CD1c-positive myeloid dendritic cell (primary cell): ENCODE measurements at regions not wholly inside any gene's neighbourhood (a gene's known extent, or its start where the extent isn't known, plus 50 kb on each side); places are given as distances from the start of the nearest gene placed in this dataset.
"Not testable (repeated sequence)": the region's sequence is repeated elsewhere in the genome, so short reads cannot be mapped to it uniquely, and the experiment has no call there.

Experiments
- DNase-seq: peaks from one replicate; pipeline ENCODE4 v3.0.0-alpha.2; 2016; ENCODE audit errors: extremely low spot score

GRCh38 chr14:105581551-105582341 is 55.4 kb downstream of the TMEM121 start:
- DNase-seq: no peak

GRCh38 chr14:105582639-105583038 is 56.3 kb downstream of the TMEM121 start:
- DNase-seq: no peak

- DNase-seq: not testable (repeated sequence)
Observed at GRCh38 chr14:105583914-105584313, 57.5 kb downstream of the TMEM121 start.

- DNase-seq: not testable (repeated sequence)
Observed at GRCh38 chr14:105585290-105585689, 58.9 kb downstream of the TMEM121 start.

DNA sequence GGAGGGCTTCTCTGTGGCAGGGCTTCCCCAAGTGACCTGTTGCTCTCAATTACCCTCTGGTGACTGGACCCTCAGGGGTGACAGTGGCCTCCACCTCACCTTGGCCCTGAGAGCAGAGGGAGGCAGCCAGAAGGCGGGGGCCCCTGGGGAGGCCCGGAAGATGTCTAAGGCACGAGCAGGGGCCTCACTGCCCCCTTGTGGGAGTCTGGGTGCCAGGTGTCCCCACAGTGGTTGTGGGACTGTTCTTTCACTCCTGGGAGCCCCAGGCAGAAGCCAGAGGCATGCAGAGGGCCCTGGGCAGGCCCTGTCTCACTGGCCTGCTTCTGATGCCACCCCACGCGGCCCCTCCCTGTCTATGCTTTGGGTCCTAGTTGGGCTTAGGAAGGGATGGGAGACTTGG is 59.3 kb downstream of the TMEM121 start:
- not testable (repeated sequence) for DNase-seq

DNA sequence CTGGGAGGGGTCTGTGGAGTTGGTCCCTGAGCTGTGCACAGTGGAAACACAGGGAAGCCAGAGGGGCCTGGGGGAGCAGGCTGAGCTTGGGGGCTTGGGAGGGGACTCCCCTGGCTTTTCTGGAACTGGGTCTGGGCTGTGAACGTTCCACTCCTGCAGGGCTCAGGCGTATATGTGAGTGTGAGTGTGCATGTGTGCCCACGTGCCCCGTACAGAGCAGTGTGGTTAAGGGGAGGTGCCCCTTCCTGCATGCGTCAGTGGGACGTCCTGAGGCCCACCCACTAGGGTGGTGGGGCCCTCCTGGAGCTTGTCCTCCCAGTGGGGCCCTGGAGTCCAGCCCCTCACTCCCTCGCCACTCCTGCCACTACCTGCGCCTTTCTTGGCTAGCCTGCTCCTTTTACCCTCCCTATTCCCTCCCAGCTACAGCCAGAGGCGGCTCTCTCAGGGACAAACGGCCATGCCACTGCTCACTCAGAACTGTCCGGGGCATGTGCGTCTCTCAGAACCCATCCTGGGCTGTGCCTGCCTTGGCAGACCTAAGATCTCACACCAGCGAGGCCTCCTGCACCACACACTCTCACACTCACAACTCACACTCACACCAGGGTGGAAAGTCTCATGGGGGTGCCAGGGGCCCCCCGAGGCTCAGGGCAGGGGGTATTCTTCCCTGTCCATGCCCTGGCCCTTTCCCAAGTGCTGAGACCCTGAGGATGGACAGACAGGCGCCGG is 59.9 kb downstream of the TMEM121 start:
- DNase-seq: not testable (repeated sequence)

DNA sequence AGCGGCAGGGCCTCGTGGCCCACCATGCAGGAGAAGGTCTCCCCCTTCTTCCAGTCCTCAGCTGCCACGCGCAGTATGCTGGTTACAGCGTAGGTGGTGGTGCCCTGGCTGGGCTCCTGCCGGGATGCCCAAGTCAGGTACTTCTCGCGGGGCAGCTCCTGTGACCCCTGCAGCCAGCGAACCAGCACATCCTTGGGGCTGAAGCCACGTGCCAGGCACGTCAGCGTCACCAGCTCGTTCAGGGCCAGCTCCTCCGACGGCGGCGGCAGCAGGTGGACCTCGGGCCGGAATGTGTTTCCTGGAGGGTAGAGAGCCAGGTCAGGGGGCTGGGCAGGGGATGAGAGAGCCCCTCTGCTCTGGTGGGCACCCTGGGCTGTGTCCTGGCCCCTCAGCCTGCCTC is 60.7 kb downstream of the TMEM121 start:
- not testable (repeated sequence) for DNase-seq

DNA sequence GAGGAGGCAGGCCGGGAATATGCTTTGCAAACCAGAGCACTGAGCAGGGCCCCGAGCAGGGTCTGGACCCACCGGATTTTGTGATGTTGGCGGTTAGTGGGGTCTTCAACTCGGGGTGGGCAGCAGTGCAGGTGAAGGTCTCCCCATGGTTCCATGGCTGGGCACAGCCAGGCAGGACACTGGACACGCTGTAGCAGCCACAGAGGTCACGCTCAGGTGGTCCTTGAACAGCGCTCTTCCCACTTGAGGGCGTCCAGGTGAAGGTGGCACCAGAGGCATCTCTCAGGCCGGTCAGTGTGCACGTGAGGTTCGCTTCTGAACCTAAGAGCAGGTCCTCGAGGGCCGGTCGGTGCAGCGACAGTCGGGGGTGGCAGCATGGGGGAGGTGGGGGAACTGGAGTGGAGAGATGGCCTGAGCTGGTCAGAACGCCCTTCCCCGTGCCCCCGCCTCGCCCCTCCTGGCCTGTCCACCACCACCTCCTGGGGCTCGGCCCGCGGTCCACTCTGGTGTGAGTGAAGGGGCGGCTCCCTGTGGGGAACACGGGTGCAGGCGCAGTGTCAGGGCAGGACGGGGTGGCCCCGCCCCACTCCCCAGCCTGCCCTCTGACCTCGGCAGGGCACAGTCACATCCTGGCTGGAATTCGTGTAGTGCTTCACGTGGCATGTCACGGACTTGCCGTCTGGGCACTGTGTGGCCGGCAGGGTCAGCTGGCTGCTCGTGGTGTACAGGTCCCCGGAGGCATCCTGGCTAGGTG is 61.3 kb downstream of the TMEM121 start:
- not testable (repeated sequence) for DNase-seq

- DNase-seq: no peak
Observed at GRCh38 chr14:105588236-105588860, 62.0 kb downstream of the TMEM121 start.

DNA sequence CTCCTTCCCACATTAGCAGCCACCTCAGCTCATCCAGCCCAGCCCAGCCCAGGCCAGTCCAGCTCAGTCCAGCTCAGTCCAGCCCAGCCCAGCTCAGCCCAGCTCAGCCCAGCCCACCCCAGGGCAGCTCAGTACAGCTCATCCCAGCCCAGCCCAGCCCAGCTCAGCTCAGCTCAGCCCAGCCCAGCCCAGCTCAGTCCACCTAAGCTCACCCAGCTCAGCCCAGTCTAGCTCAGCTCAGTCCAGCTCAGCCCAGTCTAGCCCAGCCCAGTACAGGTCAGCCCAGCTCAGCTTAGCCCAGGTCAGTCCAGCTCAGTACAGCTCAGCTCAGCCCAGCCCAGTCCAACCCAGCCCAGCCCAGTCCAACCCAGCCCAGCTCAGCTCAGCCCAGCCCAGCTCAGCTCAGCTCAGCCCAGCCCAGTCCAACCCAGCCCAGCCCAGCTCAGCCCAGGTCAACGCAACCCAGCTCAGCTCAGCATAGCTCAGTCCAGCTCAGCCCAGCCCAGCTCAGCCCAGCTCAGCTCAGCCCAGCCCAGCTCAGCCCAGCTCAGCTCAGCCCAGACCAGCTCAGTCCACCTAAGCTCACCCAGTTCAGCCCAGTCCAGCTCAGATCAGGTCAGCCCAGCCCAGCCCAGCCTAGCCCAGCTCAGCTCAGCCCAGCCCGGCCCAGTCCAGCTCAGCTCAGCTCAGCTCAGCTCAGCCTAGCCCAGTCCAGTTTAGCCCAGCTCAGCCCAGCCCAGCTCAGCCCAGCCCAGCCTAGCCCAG is 63.0 kb downstream of the TMEM121 start:
- DNase-seq: no peak

DNA sequence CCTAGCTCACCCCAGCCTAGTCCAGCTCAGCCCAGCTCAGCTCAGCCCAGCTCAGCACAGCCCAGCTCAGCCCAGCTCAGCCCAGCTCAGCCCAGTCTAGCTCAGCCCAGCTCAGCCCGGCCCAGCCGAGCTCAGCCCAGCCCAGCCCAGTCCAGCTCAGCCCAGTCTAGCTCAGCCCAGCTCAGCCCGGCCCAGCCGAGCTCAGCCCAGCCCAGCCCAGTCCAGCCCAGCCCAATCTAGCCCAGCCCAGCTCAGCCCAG is 63.5 kb downstream of the TMEM121 start:
- DNase-seq: not testable (repeated sequence)

DNA sequence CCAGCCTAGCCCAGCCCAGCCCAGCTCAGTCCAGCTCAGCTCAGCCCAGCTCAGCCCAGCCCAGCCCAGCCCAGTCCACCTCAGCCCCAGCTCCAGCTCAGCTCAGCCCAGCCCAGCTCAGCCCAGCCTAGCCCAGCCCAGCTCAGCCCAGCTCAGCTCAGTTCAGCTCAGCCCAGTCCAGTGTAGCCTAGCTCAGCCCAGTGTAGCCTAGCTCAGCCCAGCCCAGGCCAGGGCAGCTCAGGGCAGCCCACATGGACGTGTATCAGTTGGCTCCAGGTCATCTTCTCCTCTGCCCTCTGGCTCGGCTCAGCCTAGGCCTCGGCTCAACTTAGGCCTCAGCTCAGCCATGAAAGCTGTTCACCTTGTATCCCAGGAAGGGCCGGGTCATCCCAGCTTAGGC is 64.7 kb downstream of the TMEM121 start:
- DNase-seq: no peak

DNA sequence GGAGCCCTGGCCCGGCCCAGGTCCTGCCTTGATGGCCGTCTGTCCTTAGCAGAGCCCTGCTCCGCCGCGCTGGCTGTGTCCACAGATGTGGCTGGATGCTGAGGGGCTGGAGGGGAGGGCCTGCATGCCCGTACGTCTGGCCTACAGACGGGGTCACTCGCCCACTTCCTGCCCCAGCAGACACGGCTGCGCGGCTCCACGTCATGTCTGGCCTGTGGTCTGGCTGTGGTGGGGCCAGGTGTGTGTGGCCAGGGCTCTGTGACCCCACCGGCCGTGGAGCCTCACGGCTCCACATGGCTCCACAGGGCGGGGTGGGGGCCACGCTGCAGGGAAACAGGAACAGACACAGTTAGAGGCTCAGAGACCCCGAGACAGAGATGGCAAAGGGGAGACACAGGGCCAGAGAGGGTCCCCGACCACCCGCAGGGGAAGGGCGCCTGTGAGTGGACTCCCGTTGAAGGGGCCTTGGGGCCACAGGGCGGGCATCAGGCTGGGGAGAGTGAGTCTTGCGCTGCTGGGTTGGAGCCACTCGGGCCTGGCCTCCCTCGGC is 65.5 kb downstream of the TMEM121 start:
- DNase-seq: not testable (repeated sequence)

- DNase-seq: not testable (repeated sequence)
Observed at GRCh38 chr14:105592646-105593045, 66.3 kb downstream of the TMEM121 start.

DNA sequence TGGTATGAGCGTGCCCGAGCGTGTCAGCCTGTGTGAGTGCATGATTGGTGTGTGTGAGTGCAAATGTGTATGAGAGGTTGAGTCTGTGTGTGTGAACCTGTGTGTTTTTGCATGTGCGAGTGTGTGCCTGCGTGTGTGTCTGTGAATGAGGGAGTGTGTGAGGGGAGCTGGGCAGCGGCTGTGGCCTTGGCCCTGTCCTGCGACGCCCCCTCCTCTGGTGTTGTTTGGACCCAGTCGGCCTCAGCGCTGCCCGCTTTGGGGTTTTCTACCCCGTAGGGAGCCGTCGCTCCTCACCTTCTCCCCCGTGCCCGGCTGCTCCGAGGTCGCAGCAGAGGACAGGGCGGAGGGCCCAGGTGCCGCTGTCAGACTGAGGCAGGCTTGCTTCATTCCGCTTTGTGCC is 69.0 kb downstream of the TMEM121 start:
- DNase-seq: not testable (repeated sequence)

DNA sequence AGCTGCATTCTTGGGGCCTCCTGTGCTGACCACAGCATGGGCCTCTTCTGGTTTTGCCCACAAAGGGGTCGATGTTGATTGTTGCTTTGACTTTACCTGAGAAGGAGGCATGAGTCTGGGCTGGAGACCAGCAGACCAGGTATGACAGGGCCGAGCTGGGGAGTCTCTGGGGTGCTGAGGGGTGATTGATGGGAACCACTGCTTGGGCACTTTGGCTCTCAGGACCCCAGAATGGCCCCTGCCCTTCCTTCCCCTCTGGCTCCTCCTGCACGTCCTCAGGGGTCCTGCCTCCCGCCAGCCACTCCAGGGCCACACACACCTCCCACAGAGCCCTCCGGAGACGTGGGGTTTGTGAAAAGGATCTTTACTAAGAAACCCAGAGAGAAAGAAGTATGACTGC is 70.0 kb downstream of the TMEM121 start:
- DNase-seq: not testable (repeated sequence)

GRCh38 chr14:105598040-105598763 is 71.8 kb downstream of the TMEM121 start:
- DNase-seq: not testable (repeated sequence)

GRCh38 chr14:105598925-105599586 is 72.7 kb downstream of the TMEM121 start:
- DNase-seq: not testable (repeated sequence)

DNA sequence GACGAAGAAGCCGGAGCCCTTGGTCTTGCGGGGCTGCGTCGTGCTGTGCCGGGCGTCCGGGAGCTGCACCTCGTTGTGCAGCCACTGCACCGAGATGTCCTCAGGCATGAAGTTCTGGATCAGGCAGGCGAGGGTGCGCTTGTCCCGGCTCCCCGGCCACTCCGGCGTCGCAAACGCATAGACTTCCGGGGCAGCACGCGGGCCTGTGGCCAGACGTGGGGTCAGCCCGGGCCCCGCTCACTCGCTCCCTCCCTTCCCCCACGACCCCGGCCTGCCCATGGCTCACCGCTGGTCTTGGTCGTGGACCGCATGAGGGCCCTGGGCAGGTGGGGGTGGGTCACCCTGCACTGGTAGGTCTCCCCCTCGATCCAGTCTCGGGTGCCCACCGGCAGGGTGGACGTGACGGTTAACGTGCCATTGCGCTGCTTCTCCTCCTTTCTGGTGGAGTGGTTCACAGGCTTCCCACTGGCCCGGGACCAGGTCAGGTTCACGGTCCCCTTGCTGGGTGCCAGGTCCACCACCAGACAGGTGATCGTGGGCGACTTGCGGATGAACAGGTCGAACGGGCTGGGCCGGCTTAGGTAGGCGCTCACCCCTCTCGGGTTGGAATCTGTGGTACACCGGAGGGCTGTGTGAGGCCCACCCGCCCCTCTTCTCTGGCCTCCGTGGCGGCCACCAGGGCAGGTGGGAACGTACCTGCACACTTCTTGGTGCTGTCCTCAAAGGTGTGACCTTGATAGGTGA is 74.0 kb downstream of the TMEM121 start:
- DNase-seq: not testable (repeated sequence)
